K562 (cell line): ENCODE measurements at regions not wholly inside any gene's neighbourhood (a gene's known extent, or its start where the extent isn't known, plus 50 kb on each side); places are given as distances from the start of the nearest gene placed in this dataset.

Experiments
- ATAC-seq: fragments of 200-7000 bp; cut with Tn5 transposase; 3 replicates; pipeline ENCODE4 v1.9.1; 2020; ENCODE audit warnings: moderate library complexity
- BruUV-seq: library from RNA; stranded (reverse); fragments of 400-500 nt; replicated peaks from 2 replicates; lab custom pipeline; 2021; lab: Mats Ljungman, UMichigan
- CTCF ChIA-PET: fragments of 300-600 bp; formaldehyde crosslinking; extraction: SDS; loops from one replicate; lab custom pipeline; 2021; ENCODE audit warnings: low intra/inter-chr PET ratio; lab: Yijun Ruan, JAX
- POLR2A ChIA-PET: fragments of 300-600, 350-650 bp; sonication (Branson Sonifier 250); formaldehyde crosslinking; extraction: SDS; loops from one replicate; lab custom pipeline; 2021; ENCODE audit warnings: antibody characterized with exemption, inconsistent platforms; lab: Yijun Ruan, JAX
- DNase-seq, 4 experiments: peaks; one replicate each; pipeline versions ENCODE4 v3.0.0 to v3.0.0-alpha.2; 2011 to 2018; ENCODE audit warnings: low spot score in 3 of 4, mixed read lengths in 3 of 4; ENCODE audit errors: extremely low read depth in 1 of 4
- FAIRE-seq: peaks from 2 replicates; lab custom pipeline; 2011; peaks lifted over from hg19 to GRCh38; lab: Jason Lieb, UNC
- H2AFZ ChIP-seq: 2 replicates; pipeline ENCODE4 v1.6.0; 2011; ENCODE audit warnings: low read depth, low read length, control low read depth, inconsistent platforms
- H3K27ac ChIP-seq: fragments of 200-600 bp; 3 replicates; pipeline ENCODE4 v1.8.0; 2011; ENCODE audit warnings: low read depth, mild to moderate bottlenecking, control low read depth, inconsistent platforms, low read length, moderate library complexity, mixed read lengths; ENCODE audit errors: extremely low read depth
- H3K27me3 ChIP-seq, 2 experiments: fragments of 300-600 bp in 1 of 2; 2 replicates in 1 of 2; 3 replicates in 1 of 2; pipeline versions ENCODE4 v1.6.0 to v1.8.0; 2011; ENCODE audit warnings: inconsistent platforms in 2 of 2, low read length in 2 of 2, mild to moderate bottlenecking in 1 of 2, mixed read lengths in 1 of 2, moderate library complexity in 1 of 2; ENCODE audit not compliant: control insufficient read depth in 2 of 2, insufficient read depth in 2 of 2
- H3K36me3 ChIP-seq: fragments of 300-600 bp; 3 replicates; pipeline ENCODE4 v1.8.0; 2011; ENCODE audit warnings: mild to moderate bottlenecking, low read length, inconsistent platforms; ENCODE audit not compliant: control insufficient read depth, insufficient read depth
- H3K4me1 ChIP-seq, 2 experiments: fragments of 200-600 bp in 1 of 2; replicated peaks in 1 of 2; 2 replicates in 1 of 2; 3 replicates in 1 of 2; pipeline versions ENCODE4 v1.5.1 to v1.8.0; 2011; ENCODE audit warnings: inconsistent platforms in 2 of 2, low read length in 2 of 2, mild to moderate bottlenecking in 1 of 2, mixed read lengths in 1 of 2, moderate library complexity in 1 of 2; ENCODE audit not compliant: control insufficient read depth in 2 of 2, insufficient read depth in 2 of 2
- H3K4me2 ChIP-seq: 2 replicates; pipeline ENCODE4 v1.6.1; 2011; ENCODE audit warnings: low read length, control low read depth, inconsistent platforms, mixed read lengths; ENCODE audit not compliant: insufficient read depth
- H3K4me3 ChIP-seq: fragments of 200-600 bp; sonication (generic), shearing (Covaris generic); 2 replicates; pipeline ENCODE4 v1.5.1; 2016; ENCODE audit warnings: control low read depth, inconsistent platforms
- H3K79me2 ChIP-seq: fragments of 200-600 bp; 3 replicates; pipeline ENCODE4 v1.8.0; 2011; ENCODE audit warnings: low read length, inconsistent platforms; ENCODE audit not compliant: control insufficient read depth, insufficient read depth
- H3K9ac ChIP-seq, 2 experiments: 2 replicates each; pipeline versions ENCODE4 v1.6.0 to v1.6.1; 2011; ENCODE audit warnings: low read depth in 2 of 2, low read length in 2 of 2, control low read depth in 1 of 2, inconsistent platforms in 1 of 2, mild to moderate bottlenecking in 1 of 2, mixed read lengths in 1 of 2; ENCODE audit not compliant: insufficient read depth in 1 of 2
- H3K9me1 ChIP-seq: one replicate; pipeline ENCODE4 v1.6.0; 2011; ENCODE audit warnings: inconsistent platforms, mild to moderate bottlenecking, low read length, moderate library complexity; ENCODE audit not compliant: control insufficient read depth, insufficient read depth
- H3K9me3 ChIP-seq: replicated peaks from 2 replicates; pipeline ENCODE4 v1.5.1; 2011; ENCODE audit warnings: low read depth, low read length, inconsistent platforms; ENCODE audit not compliant: control insufficient read depth, insufficient read depth
- H4K20me1 ChIP-seq: replicated peaks from 2 replicates; pipeline ENCODE4 v1.6.1; 2011; ENCODE audit warnings: low read length, inconsistent platforms, mixed read lengths; ENCODE audit not compliant: control insufficient read depth, insufficient read depth
- ATF2 ChIP-seq: sonication (generic); formaldehyde crosslinking; IDR thresholded peaks from 2 replicates; pipeline ENCODE4 v1.8.1; 2022; ENCODE audit warnings: missing genetic modification reagents
- BMI1 ChIP-seq: fragments of 150-350 bp; IDR thresholded peaks from 2 replicates; pipeline ENCODE4 v1.6.1; 2014; ENCODE audit warnings: low read length
- CTCFL ChIP-seq: IDR thresholded peaks from 2 replicates; pipeline ENCODE4 v1.6.1; 2011; ENCODE audit warnings: borderline replicate concordance, low read depth, mild to moderate bottlenecking, moderate library complexity, low read length; ENCODE audit not compliant: insufficient read depth, poor library complexity, severe bottlenecking
- IRF2 ChIP-seq: sonication (generic); formaldehyde crosslinking; IDR thresholded peaks from 2 replicates; pipeline ENCODE4 v1.8.1; 2022; ENCODE audit warnings: mild to moderate bottlenecking, missing genetic modification reagents
- MYNN ChIP-seq, 2 experiments: sonication (generic); formaldehyde crosslinking in 1 of 2; IDR thresholded peaks; 2 replicates each; pipeline versions ENCODE4 v1.5.0 to v1.6.1; 2016 to 2020; ENCODE audit warnings: antibody characterized with exemption in 1 of 2, missing genetic modification reagents in 1 of 2
- PRMT5 ChIP-seq: sonication (generic); formaldehyde crosslinking; IDR thresholded peaks from 2 replicates; pipeline ENCODE4 v1.5.0; 2020; ENCODE audit warnings: missing genetic modification reagents
- SAP30 ChIP-seq: fragments of 200-600 bp; sonication (generic); IDR thresholded peaks from 2 replicates; pipeline ENCODE4 v1.6.1; 2012; ENCODE audit warnings: borderline replicate concordance, low read depth, mild to moderate bottlenecking, moderate library complexity, low read length, control low read depth, inconsistent platforms; ENCODE audit not compliant: insufficient read depth, poor library complexity, severe bottlenecking
- SMAD3 ChIP-seq: fragments of 450-650 bp; formaldehyde crosslinking; conservative IDR thresholded peaks from 2 replicates; pipeline ENCODE4 v1.4.0; 2020; ENCODE audit warnings: mild to moderate bottlenecking
- WHSC1 ChIP-seq: IDR thresholded peaks from one replicate; pipeline ENCODE4 v1.6.1; 2012; ENCODE audit warnings: low read length, control low read depth, inconsistent platforms
- ZNF445 ChIP-seq: fragments of 250-450 bp; sonication (Bioruptor Pico); IDR thresholded peaks from 2 replicates; pipeline ENCODE4 v1.4.0; 2020; ENCODE audit warnings: low read depth, mild to moderate bottlenecking, moderate library complexity
- WGBS: fragments of 100-300 bp; shearing (Covaris generic); methylation state at CpG from one replicate; pipeline ENCODE4 v1.1.6; 2016; ENCODE audit warnings: low coverage, mixed read lengths; ENCODE audit not compliant: insufficient coverage; ENCODE audit errors: missing lambda C conversion rate; 5-methylcytosine and 5-hydroxymethylcytosine counted together
- in situ Hi-C: fragments of 300-500 bp; cut with MboI; formaldehyde crosslinking; loops from 4 replicates; pipeline ENCODE4 v1.15.0; 2018; ENCODE audit warnings: inconsistent platforms, mixed read lengths
- intact Hi-C: fragments of 100-400 bp; cut with micrococcal nuclease; formaldehyde crosslinking; loops from 2 replicates; pipeline ENCODE4 v1.14.2; 2022
- TF ChIP-seq, protein P1 (sequence below): sonication (generic); formaldehyde crosslinking; IDR thresholded peaks from 2 replicates; pipeline ENCODE4 v1.8.1; 2023; ENCODE audit warnings: mild to moderate bottlenecking, missing genetic modification reagents, moderate library complexity
- TF ChIP-seq, protein P2 (sequence below): fragments of 250-450 bp; sonication (Bioruptor Pico); IDR thresholded peaks from 2 replicates; pipeline ENCODE4 v1.8.0; 2022; ENCODE audit warnings: inconsistent platforms
- TF ChIP-seq, protein P3 (sequence below): fragments of 250-450 bp; sonication (Bioruptor Pico); IDR thresholded peaks from 2 replicates; pipeline ENCODE4 v1.8.0; 2021; ENCODE audit warnings: borderline replicate concordance, mild to moderate bottlenecking, moderate library complexity; ENCODE audit not compliant: poor library complexity, severe bottlenecking

DNA sequence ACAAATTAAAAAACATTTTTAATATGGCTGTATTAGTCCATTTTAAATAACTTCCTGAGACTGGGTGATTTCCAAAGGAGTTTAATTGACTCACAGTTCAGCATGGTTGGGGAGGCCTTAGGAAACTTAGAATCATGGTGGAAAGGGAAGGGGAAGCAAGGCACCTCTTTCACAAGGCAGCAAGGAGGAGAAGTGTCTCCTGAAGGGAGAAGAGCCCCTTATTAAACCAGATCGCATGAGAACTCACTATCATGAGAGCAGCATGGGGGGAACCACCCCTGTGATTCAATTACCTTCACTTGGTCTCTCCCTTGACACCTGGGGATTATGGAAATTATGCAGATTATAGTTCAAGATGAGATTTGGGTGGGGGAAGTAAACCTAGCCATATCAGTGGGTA, 488.6 kb downstream of the ETS1 start:
- Histone ChIP-seq H3K36me3 (no peaks in the 10 kb centered on the region), H3K4me1 (no peaks in the 10 kb centered on the region), H3K4me3 (no peak overlapping the region), H3K27ac (no peak overlapping the region), H3K9me1 (no peaks in the 10 kb centered on the region), H3K9me3 (no peaks in the 10 kb centered on the region), H3K79me2 (no peaks in the 10 kb centered on the region), H3K9ac (no peak overlapping the region), H3K27me3 (no peaks in the 10 kb centered on the region), H4K20me1 (no peaks in the 10 kb centered on the region), H2AFZ (no peak overlapping the region), H3K4me2 (no peak overlapping the region)
- no peak for ATAC-seq
- in situ Hi-C loops (no loop called here), intact Hi-C loops (no loop called here)
- FAIRE-seq: no peak
- no peak for DNase-seq
- no TSS peak for BruUV-seq
- POLR2A ChIA-PET: no interaction called here
- CTCF ChIA-PET: no interaction called here
- WGBS: 0% methylated on average over 1 of the region's 1 CpG
- TF ChIP-seq SAP30 (no peak), BMI1 (no peak), ATF2 (no peak), PRMT5 (CRISPR knock-in tag) (no peak), IRF2 (no peak), CTCFL (no peak), MYNN (IDR thresholded peaks at IDR 0.05) (no peak), MYNN (CRISPR knock-in tag; IDR thresholded peaks at IDR 0.05) (no peak), SMAD3 (CRISPR knock-in tag) (no peak), ZNF445 (no peak), WHSC1 (no peak)
- TF ChIP-seq, protein P1, sequence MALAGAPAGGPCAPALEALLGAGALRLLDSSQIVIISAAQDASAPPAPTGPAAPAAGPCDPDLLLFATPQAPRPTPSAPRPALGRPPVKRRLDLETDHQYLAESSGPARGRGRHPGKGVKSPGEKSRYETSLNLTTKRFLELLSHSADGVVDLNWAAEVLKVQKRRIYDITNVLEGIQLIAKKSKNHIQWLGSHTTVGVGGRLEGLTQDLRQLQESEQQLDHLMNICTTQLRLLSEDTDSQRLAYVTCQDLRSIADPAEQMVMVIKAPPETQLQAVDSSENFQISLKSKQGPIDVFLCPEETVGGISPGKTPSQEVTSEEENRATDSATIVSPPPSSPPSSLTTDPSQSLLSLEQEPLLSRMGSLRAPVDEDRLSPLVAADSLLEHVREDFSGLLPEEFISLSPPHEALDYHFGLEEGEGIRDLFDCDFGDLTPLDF (CRISPR knock-in tag): no peak
- TF ChIP-seq, protein P2, sequence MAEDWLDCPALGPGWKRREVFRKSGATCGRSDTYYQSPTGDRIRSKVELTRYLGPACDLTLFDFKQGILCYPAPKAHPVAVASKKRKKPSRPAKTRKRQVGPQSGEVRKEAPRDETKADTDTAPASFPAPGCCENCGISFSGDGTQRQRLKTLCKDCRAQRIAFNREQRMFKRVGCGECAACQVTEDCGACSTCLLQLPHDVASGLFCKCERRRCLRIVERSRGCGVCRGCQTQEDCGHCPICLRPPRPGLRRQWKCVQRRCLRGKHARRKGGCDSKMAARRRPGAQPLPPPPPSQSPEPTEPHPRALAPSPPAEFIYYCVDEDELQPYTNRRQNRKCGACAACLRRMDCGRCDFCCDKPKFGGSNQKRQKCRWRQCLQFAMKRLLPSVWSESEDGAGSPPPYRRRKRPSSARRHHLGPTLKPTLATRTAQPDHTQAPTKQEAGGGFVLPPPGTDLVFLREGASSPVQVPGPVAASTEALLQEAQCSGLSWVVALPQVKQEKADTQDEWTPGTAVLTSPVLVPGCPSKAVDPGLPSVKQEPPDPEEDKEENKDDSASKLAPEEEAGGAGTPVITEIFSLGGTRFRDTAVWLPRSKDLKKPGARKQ (CRISPR knock-in tag): no peak
- TF ChIP-seq, protein P3, sequence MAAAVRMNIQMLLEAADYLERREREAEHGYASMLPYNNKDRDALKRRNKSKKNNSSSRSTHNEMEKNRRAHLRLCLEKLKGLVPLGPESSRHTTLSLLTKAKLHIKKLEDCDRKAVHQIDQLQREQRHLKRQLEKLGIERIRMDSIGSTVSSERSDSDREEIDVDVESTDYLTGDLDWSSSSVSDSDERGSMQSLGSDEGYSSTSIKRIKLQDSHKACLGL (CRISPR knock-in tag): no peak
